Small intestine (tissue), 7 donors: ENCODE measurements at regions not wholly inside any gene's neighbourhood (a gene's known extent, or its start where the extent isn't known, plus 50 kb on each side); places are given as distances from the start of the nearest gene placed in this dataset.
A peak's percentile ranks its signal among the peaks of the same experiment; 100 is the strongest.

Experiments used
- DNase-seq, 2 donors: peaks; one replicate each; pipeline versions ENCODE4 v3.0.0 to v3.0.0-alpha.2; 2013
- FAIRE-seq: peaks from 2 replicates; lab custom pipeline; 2012; peaks lifted over from hg19 to GRCh38; lab: Jason Lieb, UNC
- H3K27ac ChIP-seq, 3 donors: one replicate each; pipeline ENCODE4 v1.5.1; 2013; ENCODE audit warnings: low read length in 2 of 3, mild to moderate bottlenecking in 2 of 3, control low read depth in 1 of 3, inconsistent platforms in 1 of 3, low read depth in 1 of 3, moderate library complexity in 1 of 3
- H3K27me3 ChIP-seq, 3 donors: one replicate each; pipeline ENCODE4 v1.6.1; 2013; ENCODE audit warnings: low read length in 3 of 3, inconsistent platforms in 1 of 3; ENCODE audit not compliant: control insufficient read depth in 3 of 3, insufficient read depth in 3 of 3
- H3K36me3 ChIP-seq, 3 donors: one replicate each; pipeline ENCODE4 v1.6.1; 2013; ENCODE audit warnings: low read length in 3 of 3, inconsistent platforms in 1 of 3, low read depth in 1 of 3, mild to moderate bottlenecking in 1 of 3, moderate library complexity in 1 of 3; ENCODE audit not compliant: control insufficient read depth in 3 of 3, insufficient read depth in 2 of 3
- H3K4me1 ChIP-seq, 3 donors: one replicate each; pipeline ENCODE4 v1.6.1; 2013; ENCODE audit warnings: low read length in 2 of 3, inconsistent platforms in 1 of 3, low read depth in 1 of 3, mild to moderate bottlenecking in 1 of 3, moderate library complexity in 1 of 3; ENCODE audit not compliant: control insufficient read depth in 3 of 3, insufficient read depth in 2 of 3
- H3K4me3 ChIP-seq, 3 donors: one replicate each; pipeline ENCODE4 v1.5.1; 2013; ENCODE audit warnings: low read length in 3 of 3, control low read depth in 1 of 3, inconsistent platforms in 1 of 3, low read depth in 1 of 3, mild to moderate bottlenecking in 1 of 3, moderate library complexity in 1 of 3
- H3K9me3 ChIP-seq, 2 donors: one replicate each; pipeline ENCODE4 v1.6.1; 2013; ENCODE audit warnings: low read depth in 1 of 2, low read length in 1 of 2; ENCODE audit not compliant: control insufficient read depth in 2 of 2, insufficient read depth in 1 of 2
- WGBS, 3 donors: extraction: QIAGEN DNeasy Blood & Tissue Kit; methylation state at CpG; one replicate each; pipeline ENCODE4 v1.1.7; 2013; 5-methylcytosine and 5-hydroxymethylcytosine counted together
- donor health status: healthy with polysubstance abuse.
- donor health status: control.
- donor health status: control.
- donor health status: Bipolar disorder and iron deficiency.
- donor health status: healthy.

DNA sequence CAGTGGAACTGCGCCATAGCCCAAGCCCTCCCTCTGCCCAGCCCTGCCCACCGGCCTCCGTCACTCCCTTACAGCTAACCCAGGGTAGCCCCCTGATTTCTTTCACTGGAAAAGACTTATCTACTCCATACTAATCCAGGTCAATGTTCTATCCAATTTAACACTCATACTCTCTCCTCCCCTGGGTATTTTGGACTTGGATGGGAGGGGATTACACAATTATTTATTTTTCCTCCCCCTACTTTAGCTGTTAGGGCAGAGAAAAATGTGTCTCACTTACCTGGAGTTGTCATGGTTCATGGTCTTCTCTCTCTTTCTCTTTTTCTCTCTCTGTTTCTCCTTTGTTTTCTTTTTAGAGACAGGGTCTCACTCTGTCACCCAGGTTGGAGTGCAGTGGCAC is 100.6 kb upstream of the ST8SIA3 start:
- WGBS, 3 donors: 95 to 99% (median 96%) methylated on average over 3 of the region's 3 CpGs
- no peak overlapping the region for H3K27ac ChIP-seq
- H3K9me3 ChIP-seq: no peaks in the 10 kb centered on the region
- H3K36me3 ChIP-seq: no peaks in the 10 kb centered on the region
- FAIRE-seq (no peak), DNase-seq (no peak)
- H3K27me3 ChIP-seq: no peaks in the 10 kb centered on the region
- no peak overlapping the region for H3K4me3 ChIP-seq
- no peaks in the 10 kb centered on the region for H3K4me1 ChIP-seq

GRCh38 chr18:57253903-57254302 is 98.5 kb upstream of the ST8SIA3 start:
- FAIRE-seq: no peak
- 49 to 77% (median 62%) methylated on average over 9 of the region's 9 CpGs for WGBS, 3 donors
- H3K4me3 ChIP-seq: no peak overlapping the region
- no peak for DNase-seq
- no peaks in the 10 kb centered on the region for H3K9me3 ChIP-seq
- H3K36me3 ChIP-seq: no peaks in the 10 kb centered on the region
- no peak overlapping the region for H3K27ac ChIP-seq
- H3K4me1 ChIP-seq: no peaks in the 10 kb centered on the region
- H3K27me3 ChIP-seq: no peaks in the 10 kb centered on the region

- H3K27ac ChIP-seq: no peak overlapping the region
- H3K9me3 ChIP-seq: no peaks in the 10 kb centered on the region
- WGBS, 3 donors: 52 to 68% (median 55%) methylated on average over 6 of the region's 6 CpGs
- H3K27me3 ChIP-seq: no peaks in the 10 kb centered on the region
- H3K4me3 ChIP-seq: no peak overlapping the region
- no peaks in the 10 kb centered on the region for H3K36me3 ChIP-seq
- H3K4me1 ChIP-seq: no peaks in the 10 kb centered on the region
- DNase-seq: no peak
- FAIRE-seq: no peak
Observed at GRCh38 chr18:57258131-57258777, 94.1 kb upstream of the ST8SIA3 start.

GRCh38 chr18:57267368-57267925 is 84.9 kb upstream of the ST8SIA3 start:
- 53 to 57% (median 54%) methylated on average over 4 of the region's 4 CpGs for WGBS, 3 donors
- Histone ChIP-seq H3K9me3 (no peaks in the 10 kb centered on the region), H3K36me3 (no peaks in the 10 kb centered on the region), H3K4me1 (peaks cover 0 to 26% (median 11%) of the 10 kb centered on the region in 3 donors), H3K27me3 (no peaks in the 10 kb centered on the region), H3K27ac (no peak overlapping the region), H3K4me3 (no peak overlapping the region)
- FAIRE-seq (no peak), DNase-seq (no peak)

- H3K27ac ChIP-seq: peak overlapping the region; percentile 18 to 57 (median 50)
- 9 to 58% (median 28%) methylated on average over 3 of the region's 3 CpGs for WGBS, 3 donors
- H3K4me3 ChIP-seq: no peak overlapping the region
- H3K36me3 ChIP-seq: no peaks in the 10 kb centered on the region
- H3K27me3 ChIP-seq: no peaks in the 10 kb centered on the region
- no peak for FAIRE-seq
- DNase-seq: no peak
- peaks cover 0 to 45% (median 11%) of the 10 kb centered on the region in 3 donors for H3K4me1 ChIP-seq
- H3K9me3 ChIP-seq: no peaks in the 10 kb centered on the region
Observed at GRCh38 chr18:57269756-57270155, 82.6 kb upstream of the ST8SIA3 start.

GRCh38 chr18:57270156-57270555 is 82.2 kb upstream of the ST8SIA3 start:
- no peaks in the 10 kb centered on the region for H3K36me3 ChIP-seq
- DNase-seq (peak; percentile 77 to 94), FAIRE-seq (peak; percentile 96)
- no peaks in the 10 kb centered on the region for H3K9me3 ChIP-seq
- no peak overlapping the region for H3K4me3 ChIP-seq
- no peaks in the 10 kb centered on the region for H3K27me3 ChIP-seq
- peak overlapping the region in 1 of 3 donors; percentile 59 for H3K27ac ChIP-seq
- H3K4me1 ChIP-seq: peaks cover 0 to 49% (median 11%) of the 10 kb centered on the region in 3 donors
- WGBS, 3 donors: 12 to 44% (median 27%) methylated on average over 3 of the region's 3 CpGs

DNA sequence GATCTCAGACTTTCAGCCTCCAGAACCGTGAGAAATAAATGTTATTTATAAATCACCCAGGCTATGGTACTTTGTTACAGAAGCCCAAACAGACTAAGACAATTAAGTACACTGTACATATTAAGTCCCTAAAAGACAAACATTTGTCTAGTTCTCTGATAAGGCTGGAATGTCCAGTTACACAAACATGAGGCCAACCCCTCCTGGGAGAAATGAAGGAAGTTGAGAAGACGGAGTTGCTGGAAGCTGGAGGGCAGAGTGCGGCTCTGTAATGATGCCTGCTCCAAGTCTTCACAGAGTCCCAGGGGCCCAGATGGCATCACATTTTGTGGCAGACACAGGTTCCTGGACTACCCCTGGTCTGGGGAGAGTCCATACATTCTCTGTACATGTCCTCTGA is 79.2 kb upstream of the ST8SIA3 start:
- H3K4me3 ChIP-seq: no peak overlapping the region
- no peaks in the 10 kb centered on the region for H3K9me3 ChIP-seq
- FAIRE-seq: no peak
- DNase-seq: peak; percentile 72 to 84
- H3K4me1 ChIP-seq: peaks cover 0 to 59% (median 8%) of the 10 kb centered on the region in 3 donors
- 2 to 35% (median 30%) methylated on average over 3 of the region's 3 CpGs for WGBS, 3 donors
- H3K27me3 ChIP-seq: no peaks in the 10 kb centered on the region
- H3K36me3 ChIP-seq: no peaks in the 10 kb centered on the region
- H3K27ac ChIP-seq: peak overlapping the region in 1 of 3 donors; percentile 42

DNA sequence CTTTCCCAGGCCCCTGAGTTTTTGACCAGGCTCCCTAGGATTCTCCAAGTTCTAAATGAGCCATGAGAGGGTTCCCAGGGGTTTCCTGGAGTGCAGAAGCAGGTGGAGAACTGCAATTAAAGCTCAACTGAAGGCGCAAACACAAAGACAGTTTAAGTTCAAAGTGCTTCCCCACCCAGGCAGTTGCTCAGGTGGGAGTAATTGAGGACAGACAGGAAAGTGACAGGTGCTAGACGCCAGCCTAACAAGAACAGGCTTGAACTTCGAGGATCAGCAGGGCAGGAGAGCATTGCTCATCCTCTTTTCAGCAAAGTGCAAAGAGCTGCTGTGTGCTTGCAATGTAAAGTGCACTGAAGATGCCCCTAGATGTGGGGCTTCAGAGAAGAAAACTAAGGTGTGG is 77.2 kb upstream of the ST8SIA3 start:
- no peak for FAIRE-seq
- H3K4me3 ChIP-seq: no peak overlapping the region
- 4 to 52% (median 36%) methylated on average over 3 of the region's 3 CpGs for WGBS, 3 donors
- DNase-seq: peak; percentile 73 to 74
- H3K4me1 ChIP-seq: peaks cover 0 to 53% (median 6%) of the 10 kb centered on the region in 3 donors
- no peaks in the 10 kb centered on the region for H3K9me3 ChIP-seq
- no peak overlapping the region for H3K27ac ChIP-seq
- no peaks in the 10 kb centered on the region for H3K36me3 ChIP-seq
- peaks cover 0 to 2% (median 0%) of the 10 kb centered on the region in 3 donors for H3K27me3 ChIP-seq
